SHP77 treated with DMSO at 0.1 percent for 48 hours (cell line): ENCODE measurements at regions not wholly inside any gene's neighbourhood (a gene's known extent, or its start where the extent isn't known, plus 50 kb on each side); places are given as distances from the start of the nearest gene placed in this dataset.
A peak's percentile ranks its signal among the peaks of the same experiment; 100 is the strongest.
"Not testable (repeated sequence)": the region's sequence is repeated elsewhere in the genome, so short reads cannot be mapped to it uniquely, and the experiment has no call there.

Experiments
- DNase-seq: peaks from one replicate; lab custom pipeline; 2025; lab: John Stamatoyannopoulos, UW

- DNase-seq, result no peak
These were observed 115.2 kb downstream of the ZNF37A start for GRCh38 chr10:38209332-38209731.

- DNase-seq, result not testable (repeated sequence)
These were observed 115.6 kb downstream of the ZNF37A start for GRCh38 chr10:38209748-38210147.

GRCh38 chr10:38212460-38212859, 118.3 kb downstream of the ZNF37A start:
- no peak for DNase-seq

- DNase-seq, result no peak
These were observed 132.2 kb downstream of the ZNF37A start for GRCh38 chr10:38226385-38226784.

- DNase-seq, result no peak
These were observed 134.3 kb downstream of the ZNF37A start for GRCh38 chr10:38228394-38228793.

GRCh38 chr10:38238479-38238878, 144.3 kb downstream of the ZNF37A start:
- DNase-seq, result not testable (repeated sequence)

GRCh38 chr10:38242061-38242649, 148.0 kb downstream of the ZNF37A start:
- DNase-seq, result not testable (repeated sequence)

GRCh38 chr10:38248113-38248512, 154.0 kb downstream of the ZNF37A start:
- DNase-seq, result not testable (repeated sequence)

GRCh38 chr10:38252551-38252950, 158.4 kb downstream of the ZNF37A start:
- DNase-seq, result not testable (repeated sequence)

- DNase-seq, result peak; percentile 3
These were observed 173.4 kb downstream of the ZNF37A start for GRCh38 chr10:38267555-38267954.

- not testable (repeated sequence) for DNase-seq
These were observed 176.9 kb downstream of the ZNF37A start for GRCh38 chr10:38271031-38271430.

GRCh38 chr10:38274879-38275278, 180.7 kb downstream of the ZNF37A start:
- DNase-seq, result not testable (repeated sequence)

- not testable (repeated sequence) for DNase-seq
These were observed 198.4 kb downstream of the ZNF37A start for GRCh38 chr10:38292560-38292959.

GRCh38 chr10:38310111-38310510, 216.0 kb downstream of the ZNF37A start:
- not testable (repeated sequence) for DNase-seq

GRCh38 chr10:38315090-38315805, 221.1 kb downstream of the ZNF37A start:
- not testable (repeated sequence) for DNase-seq

GRCh38 chr10:38321393-38321792, 227.3 kb downstream of the ZNF37A start:
- DNase-seq, result not testable (repeated sequence)

- not testable (repeated sequence) for DNase-seq
These were observed 236.2 kb downstream of the ZNF37A start for GRCh38 chr10:38330306-38330705.

- not testable (repeated sequence) for DNase-seq
These were observed 237.0 kb downstream of the ZNF37A start for GRCh38 chr10:38331106-38331505.

- not testable (repeated sequence) for DNase-seq
These were observed 239.6 kb downstream of the ZNF37A start for GRCh38 chr10:38333699-38334098.

GRCh38 chr10:38350645-38351044, 256.5 kb downstream of the ZNF37A start:
- DNase-seq, result not testable (repeated sequence)

GRCh38 chr10:38354410-38354809, 260.3 kb downstream of the ZNF37A start:
- not testable (repeated sequence) for DNase-seq

GRCh38 chr10:38355911-38356526, 261.9 kb downstream of the ZNF37A start:
- DNase-seq, result peak; percentile 21

- not testable (repeated sequence) for DNase-seq
These were observed 262.4 kb downstream of the ZNF37A start for GRCh38 chr10:38356527-38356926.
